AG04450 (cell line): ENCODE measurements at regions not wholly inside any gene's neighbourhood (a gene's known extent, or its start where the extent isn't known, plus 50 kb on each side); places are given as distances from the start of the nearest gene placed in this dataset.

Experiments used
- CTCF ChIA-PET: fragments of 300-600, 350-600 bp; formaldehyde crosslinking; extraction: SDS; loops from one replicate; lab custom pipeline; 2022; ENCODE audit warnings: antibody characterized with exemption, inconsistent platforms; lab: Charles Lee
- POLR2A ChIA-PET: fragments of 350-600 bp; formaldehyde crosslinking; extraction: SDS; loops from one replicate; lab custom pipeline; 2021; ENCODE audit warnings: antibody characterized with exemption, inconsistent platforms; lab: Yijun Ruan, JAX
- DNase-seq: peaks from one replicate; pipeline ENCODE4 v3.0.0-alpha.2; 2011; ENCODE audit warnings: low read depth, low spot score
- H3K27ac ChIP-seq: one replicate; pipeline ENCODE4 v1.5.1; 2012; ENCODE audit warnings: low read depth, low read length, control low read depth
- H3K27me3 ChIP-seq: one replicate; pipeline ENCODE4 v1.6.0; 2012; ENCODE audit warnings: low read length; ENCODE audit not compliant: control insufficient read depth, insufficient read depth
- H3K4me3 ChIP-seq: 2 replicates; pipeline ENCODE4 v1.5.1; 2011; ENCODE audit warnings: mild to moderate bottlenecking, low read depth, low read length, control low read depth
- H3K9me3 ChIP-seq: 2 replicates; pipeline ENCODE4 v1.5.1; 2012; ENCODE audit warnings: low read length; ENCODE audit not compliant: control insufficient read depth, insufficient read depth
- TF ChIP-seq, protein P1 (sequence below): IDR thresholded peaks from 2 replicates; pipeline ENCODE4 v1.5.1; 2011; ENCODE audit warnings: low read depth, low read length, control low read depth, inconsistent platforms

DNA sequence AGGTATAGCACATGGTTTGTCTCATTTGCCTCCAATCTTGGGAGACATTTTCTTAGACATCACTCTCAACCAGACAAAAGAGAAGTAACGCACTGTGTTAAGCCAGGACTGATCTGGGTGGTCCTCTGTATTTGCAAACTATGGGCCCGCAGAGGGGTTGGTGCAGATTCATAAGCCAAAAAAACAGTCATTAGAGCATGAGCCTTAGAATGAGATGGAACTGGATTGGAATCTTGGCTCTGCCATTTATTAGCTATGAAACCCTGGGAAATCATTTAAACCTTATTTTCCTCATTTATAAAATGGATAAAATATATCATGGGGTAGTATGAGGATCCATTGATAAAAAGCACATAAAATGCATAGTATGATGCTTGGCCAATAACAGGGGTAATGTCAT, 213.5 kb upstream of the APCDD1 start:
- no peaks in the 10 kb centered on the region for H3K9me3 ChIP-seq
- H3K27ac ChIP-seq, result no peak overlapping the region
- H3K27me3 ChIP-seq, result peaks cover 32% of the 10 kb centered on the region
- no peak for DNase-seq
- no peak overlapping the region for H3K4me3 ChIP-seq
- ChIA-PET CTCF (no interaction called here), POLR2A (no interaction called here)
- TF ChIP-seq, protein P1, sequence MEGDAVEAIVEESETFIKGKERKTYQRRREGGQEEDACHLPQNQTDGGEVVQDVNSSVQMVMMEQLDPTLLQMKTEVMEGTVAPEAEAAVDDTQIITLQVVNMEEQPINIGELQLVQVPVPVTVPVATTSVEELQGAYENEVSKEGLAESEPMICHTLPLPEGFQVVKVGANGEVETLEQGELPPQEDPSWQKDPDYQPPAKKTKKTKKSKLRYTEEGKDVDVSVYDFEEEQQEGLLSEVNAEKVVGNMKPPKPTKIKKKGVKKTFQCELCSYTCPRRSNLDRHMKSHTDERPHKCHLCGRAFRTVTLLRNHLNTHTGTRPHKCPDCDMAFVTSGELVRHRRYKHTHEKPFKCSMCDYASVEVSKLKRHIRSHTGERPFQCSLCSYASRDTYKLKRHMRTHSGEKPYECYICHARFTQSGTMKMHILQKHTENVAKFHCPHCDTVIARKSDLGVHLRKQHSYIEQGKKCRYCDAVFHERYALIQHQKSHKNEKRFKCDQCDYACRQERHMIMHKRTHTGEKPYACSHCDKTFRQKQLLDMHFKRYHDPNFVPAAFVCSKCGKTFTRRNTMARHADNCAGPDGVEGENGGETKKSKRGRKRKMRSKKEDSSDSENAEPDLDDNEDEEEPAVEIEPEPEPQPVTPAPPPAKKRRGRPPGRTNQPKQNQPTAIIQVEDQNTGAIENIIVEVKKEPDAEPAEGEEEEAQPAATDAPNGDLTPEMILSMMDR, result no peak

DNA sequence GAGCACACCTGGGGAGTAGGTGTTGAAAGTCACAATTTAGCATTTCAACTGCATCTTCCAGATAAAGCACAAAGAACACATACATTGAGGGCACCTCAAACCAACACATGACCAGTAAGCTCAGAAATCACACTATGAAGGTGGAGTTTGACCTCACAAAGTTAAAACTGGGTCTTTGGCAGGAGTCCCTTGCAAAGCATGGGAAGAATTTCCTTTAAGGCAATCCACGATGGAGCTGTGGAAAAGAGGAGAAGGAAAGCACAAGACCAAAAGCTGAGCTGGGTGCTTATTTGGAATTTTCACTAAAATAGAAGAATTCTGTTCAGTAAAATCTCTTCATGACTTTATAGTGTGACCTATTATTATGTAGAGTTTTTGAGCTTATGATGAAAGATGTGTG, 212.9 kb upstream of the APCDD1 start:
- H3K27me3 ChIP-seq, result peaks cover 32% of the 10 kb centered on the region
- DNase-seq, result no peak
- TF ChIP-seq, protein P1, result no peak
- ChIA-PET POLR2A (no interaction called here), CTCF (no interaction called here)
- no peaks in the 10 kb centered on the region for H3K9me3 ChIP-seq
- no peak overlapping the region for H3K4me3 ChIP-seq
- no peak overlapping the region for H3K27ac ChIP-seq

DNA sequence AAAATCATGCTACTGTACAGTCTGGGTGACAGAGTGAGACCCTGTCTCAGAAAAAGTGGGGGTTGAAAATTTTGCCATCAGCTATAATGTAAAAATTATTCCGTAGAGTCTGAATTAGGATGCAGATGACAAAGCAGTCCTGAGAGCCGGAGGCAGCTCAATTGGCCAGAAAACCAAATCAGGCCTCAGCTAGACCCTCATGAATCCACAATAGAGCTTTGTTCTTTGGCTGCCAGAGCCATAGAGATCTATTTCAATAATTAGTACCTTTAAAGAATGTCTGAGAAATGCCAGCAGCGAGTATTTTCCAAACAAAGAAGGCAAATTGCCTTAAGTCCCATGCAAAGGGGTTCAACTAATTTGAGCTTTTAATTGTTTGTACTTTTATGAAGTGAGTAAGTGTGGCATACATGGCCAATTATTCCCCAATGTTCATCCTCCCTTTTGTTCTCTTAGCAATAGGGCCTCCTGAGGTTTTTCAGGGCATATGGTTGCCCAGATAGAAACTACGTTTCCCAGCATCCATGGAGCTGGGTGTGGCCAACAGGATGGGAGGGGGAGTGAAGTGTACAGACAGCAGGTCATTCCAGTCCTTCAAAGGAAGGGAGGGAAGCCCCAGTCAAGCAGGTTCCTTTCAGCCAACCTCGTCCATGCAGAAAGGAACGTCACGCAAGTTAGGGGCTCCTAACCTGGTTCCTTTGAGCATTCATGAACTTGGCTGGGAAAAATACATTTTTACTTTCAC, 211.3 kb upstream of the APCDD1 start:
- POLR2A ChIA-PET, result no interaction called here
- no peak for DNase-seq
- CTCF ChIA-PET, result no interaction called here

DNA sequence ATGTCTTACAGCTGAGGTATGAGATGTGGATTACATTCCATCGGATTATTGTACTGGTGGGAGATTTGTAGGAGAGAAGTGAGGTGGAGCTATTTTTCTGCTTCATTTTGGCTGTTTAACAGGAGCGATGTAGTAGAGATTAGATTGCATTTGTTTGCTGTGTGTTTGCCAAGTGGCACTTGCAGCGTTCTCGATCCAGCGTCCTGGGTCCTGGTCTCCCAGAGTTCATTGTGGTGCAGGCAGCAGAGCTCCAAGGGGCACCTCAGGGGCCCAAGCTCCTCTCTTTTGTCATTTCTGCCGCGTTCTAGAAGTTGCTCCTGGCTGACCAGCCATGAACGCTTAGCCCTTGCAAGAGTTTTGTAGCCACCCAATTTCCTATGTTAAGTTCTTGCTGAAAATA, 210.1 kb upstream of the APCDD1 start:
- H3K27me3 ChIP-seq, result peaks cover 36% of the 10 kb centered on the region
- H3K27ac ChIP-seq, result no peak overlapping the region
- H3K9me3 ChIP-seq, result no peaks in the 10 kb centered on the region
- TF ChIP-seq, protein P1, result no peak
- CTCF ChIA-PET, result no interaction called here
- POLR2A ChIA-PET, result no interaction called here
- no peak for DNase-seq
- no peak overlapping the region for H3K4me3 ChIP-seq

More for the DNA sequence above, 211.3 kb upstream of the APCDD1 start:
- H3K27ac ChIP-seq, result no peak overlapping the region
- H3K4me3 ChIP-seq, result no peak overlapping the region
- peaks cover 39% of the 10 kb centered on the region for H3K27me3 ChIP-seq
- no peaks in the 10 kb centered on the region for H3K9me3 ChIP-seq
- TF ChIP-seq, protein P1, result no peak

DNA sequence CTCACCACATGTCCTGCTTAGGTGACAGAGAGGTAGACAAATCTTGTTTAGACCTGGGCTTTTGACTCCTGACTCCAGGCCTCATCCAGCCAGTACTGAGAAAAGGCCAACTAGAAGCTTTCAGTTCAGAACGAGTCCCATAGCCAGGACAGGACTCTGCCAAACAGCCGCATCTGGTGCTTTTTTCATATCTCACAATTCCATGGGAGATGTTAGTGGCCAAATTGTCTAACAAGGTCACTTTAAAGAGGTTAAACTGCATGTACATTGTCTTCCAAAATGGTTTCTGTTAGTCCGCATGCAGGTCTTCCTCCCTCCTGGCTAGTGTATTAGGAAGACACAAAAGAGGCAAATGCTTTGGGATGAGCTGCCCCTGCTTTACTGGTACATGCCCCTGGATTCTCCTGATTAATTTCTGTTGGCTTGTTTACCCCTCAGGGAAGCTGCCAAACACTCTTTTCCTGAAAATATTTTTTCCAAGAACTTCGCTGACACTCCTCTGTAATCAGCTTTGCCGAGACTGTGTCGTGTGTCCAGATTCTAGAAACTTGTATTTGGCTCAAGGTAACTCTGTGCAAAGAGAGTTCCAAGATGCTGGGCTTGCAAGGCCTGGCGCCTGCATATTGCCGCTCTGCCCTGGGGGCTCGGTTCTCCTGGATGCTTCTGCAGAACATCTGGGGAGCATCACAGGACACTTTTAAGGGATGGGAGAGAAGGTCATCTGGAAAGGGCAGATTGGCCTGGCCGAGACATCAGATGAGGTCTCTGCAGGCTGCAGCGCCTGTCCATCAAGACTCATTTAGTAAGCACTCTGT, 209.2 kb upstream of the APCDD1 start:
- CTCF ChIA-PET, result no interaction called here
- POLR2A ChIA-PET, result interaction anchor here (0.7 kb wide), 1 partner anchor 133 kb away, joined by 4 read pairs; no protein-coding TSS in a partner anchor
- TF ChIP-seq, protein P1, result no peak
- no peak overlapping the region for H3K27ac ChIP-seq
- peaks cover 38% of the 10 kb centered on the region for H3K27me3 ChIP-seq
- H3K9me3 ChIP-seq, result no peaks in the 10 kb centered on the region
- DNase-seq, result no peak
- H3K4me3 ChIP-seq, result no peak overlapping the region
